AG10803 (cell line): ENCODE measurements at regions not wholly inside any gene's neighbourhood (a gene's known extent, or its start where the extent isn't known, plus 50 kb on each side); places are given as distances from the start of the nearest gene placed in this dataset.
A peak's percentile ranks its signal among the peaks of the same experiment; 100 is the strongest.

Experiments used
- DNase-seq: peaks from one replicate; pipeline ENCODE4 v3.0.0; 2010; ENCODE audit warnings: low read depth
- H3K4me3 ChIP-seq: 2 replicates; pipeline ENCODE4 v1.5.1; 2011; ENCODE audit warnings: mild to moderate bottlenecking, low read length, control low read depth
- TF ChIP-seq, protein P1 (sequence below): conservative IDR thresholded peaks from 2 replicates; pipeline ENCODE4 v1.5.1; 2011; ENCODE audit warnings: mild to moderate bottlenecking, low read length, control low read depth, inconsistent platforms

GRCh38 chr14:51548187-51548586 is 103.5 kb upstream of the FRMD6 start:
- no peak overlapping the region for H3K4me3 ChIP-seq
- TF ChIP-seq, protein P1, sequence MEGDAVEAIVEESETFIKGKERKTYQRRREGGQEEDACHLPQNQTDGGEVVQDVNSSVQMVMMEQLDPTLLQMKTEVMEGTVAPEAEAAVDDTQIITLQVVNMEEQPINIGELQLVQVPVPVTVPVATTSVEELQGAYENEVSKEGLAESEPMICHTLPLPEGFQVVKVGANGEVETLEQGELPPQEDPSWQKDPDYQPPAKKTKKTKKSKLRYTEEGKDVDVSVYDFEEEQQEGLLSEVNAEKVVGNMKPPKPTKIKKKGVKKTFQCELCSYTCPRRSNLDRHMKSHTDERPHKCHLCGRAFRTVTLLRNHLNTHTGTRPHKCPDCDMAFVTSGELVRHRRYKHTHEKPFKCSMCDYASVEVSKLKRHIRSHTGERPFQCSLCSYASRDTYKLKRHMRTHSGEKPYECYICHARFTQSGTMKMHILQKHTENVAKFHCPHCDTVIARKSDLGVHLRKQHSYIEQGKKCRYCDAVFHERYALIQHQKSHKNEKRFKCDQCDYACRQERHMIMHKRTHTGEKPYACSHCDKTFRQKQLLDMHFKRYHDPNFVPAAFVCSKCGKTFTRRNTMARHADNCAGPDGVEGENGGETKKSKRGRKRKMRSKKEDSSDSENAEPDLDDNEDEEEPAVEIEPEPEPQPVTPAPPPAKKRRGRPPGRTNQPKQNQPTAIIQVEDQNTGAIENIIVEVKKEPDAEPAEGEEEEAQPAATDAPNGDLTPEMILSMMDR = no peak
- no peak for DNase-seq

DNA sequence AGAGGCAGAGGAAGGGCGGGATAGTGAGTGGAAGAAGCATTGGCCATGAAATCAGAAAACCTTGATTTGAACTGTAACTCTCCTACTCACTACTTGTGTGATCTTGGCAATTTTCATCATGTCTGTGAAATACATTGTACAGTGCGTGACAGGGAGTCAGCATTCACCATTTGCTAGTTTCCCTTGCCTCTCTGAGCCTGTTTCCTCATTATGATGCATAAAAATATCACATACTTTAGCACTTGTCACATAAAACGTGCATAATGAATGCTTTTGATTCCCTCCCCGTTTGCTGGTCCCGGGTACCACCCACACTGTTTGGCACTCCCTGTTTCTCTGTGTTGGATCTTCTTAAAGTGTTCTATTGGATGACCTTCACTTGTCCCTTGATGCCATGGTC is 101.1 kb upstream of the FRMD6 start:
- no peak overlapping the region for H3K4me3 ChIP-seq
- no peak for DNase-seq
- TF ChIP-seq, protein P1 = no peak

DNA sequence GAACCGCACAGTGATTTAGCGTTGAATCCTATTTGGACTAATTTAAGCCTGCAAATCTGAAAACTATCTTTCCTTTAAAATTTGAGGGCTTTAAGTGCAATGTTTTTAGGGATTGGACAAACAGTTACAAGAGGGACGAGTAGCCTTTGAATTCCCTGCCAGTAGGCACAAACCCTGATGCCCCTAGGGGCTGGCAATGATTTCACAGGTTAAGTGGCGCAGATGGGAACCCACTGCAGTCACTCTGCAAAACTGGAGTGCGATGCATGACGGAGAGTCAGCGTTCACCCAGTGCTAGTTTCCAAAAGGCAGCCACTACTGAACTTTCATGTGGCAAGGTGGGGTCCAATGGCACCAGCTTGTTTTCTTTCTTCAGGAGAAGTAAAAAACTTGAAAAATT is 99.4 kb upstream of the FRMD6 start:
- H3K4me3 ChIP-seq = no peak overlapping the region
- DNase-seq = no peak
- TF ChIP-seq, protein P1 = no peak

DNA sequence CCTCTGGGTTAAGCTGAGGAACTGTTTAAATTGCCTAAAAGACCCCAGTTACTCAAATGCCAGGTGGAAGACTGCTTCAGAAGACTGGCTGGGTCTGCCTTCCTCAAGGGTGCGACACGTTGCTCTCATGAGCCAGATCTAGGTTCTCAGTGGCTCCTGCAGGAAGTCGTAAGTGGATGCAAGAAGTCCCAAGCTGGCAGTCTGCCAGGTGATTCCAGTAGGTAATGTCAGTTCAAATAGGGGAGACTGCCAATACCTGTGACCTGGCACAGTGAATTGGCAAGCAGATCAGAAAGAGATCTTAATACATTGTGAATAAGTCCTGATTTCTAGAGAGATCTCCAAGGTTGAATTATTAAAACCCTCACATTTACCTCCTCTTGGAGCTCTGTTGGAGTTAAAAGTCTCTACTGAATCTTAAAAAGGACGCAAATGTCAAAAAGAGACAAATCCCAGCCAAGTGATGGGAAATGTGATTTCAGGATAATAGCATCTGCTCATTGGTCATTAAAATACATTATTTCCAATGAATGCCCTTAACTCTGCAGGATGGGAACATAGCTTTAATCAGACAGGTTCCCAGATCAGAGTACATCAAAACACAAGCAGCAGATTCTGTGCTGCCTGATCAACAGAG is 98.8 kb upstream of the FRMD6 start:
- TF ChIP-seq, protein P1 = no peak
- no peak overlapping the region for H3K4me3 ChIP-seq
- DNase-seq = no peak

DNA sequence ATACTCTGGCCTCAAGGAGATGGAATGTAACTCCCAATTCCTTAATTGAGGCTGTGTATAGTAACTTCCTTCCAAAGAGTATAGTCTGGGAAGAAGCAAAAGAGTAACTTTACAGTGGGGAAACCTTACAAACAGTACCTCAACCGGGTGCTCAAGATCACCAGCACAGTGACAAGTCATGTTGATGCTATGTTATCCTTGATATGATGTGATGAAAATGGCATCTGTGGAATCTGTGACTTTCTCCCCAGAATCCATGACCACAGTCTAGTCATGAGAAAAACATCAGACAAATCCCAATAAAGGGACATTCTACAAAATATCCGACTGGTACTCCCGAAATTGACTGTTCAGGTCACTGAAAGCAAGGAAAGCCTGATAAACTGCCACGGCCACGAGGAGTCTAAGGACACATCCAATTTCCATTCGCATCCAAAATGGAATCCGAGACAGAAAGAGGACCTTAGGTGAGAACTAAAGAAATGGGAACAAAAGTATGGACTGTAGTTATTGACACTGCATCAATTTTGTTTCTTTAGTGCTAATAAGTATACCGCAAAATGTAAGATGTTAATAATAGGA is 97.3 kb upstream of the FRMD6 start:
- TF ChIP-seq, protein P1 = no peak
- peak overlapping the region; percentile 18 for H3K4me3 ChIP-seq
- DNase-seq = peak; percentile 97

- DNase-seq = peak; percentile 79
- TF ChIP-seq, protein P1 = peak; percentile 47
- peak overlapping the region; percentile 18 for H3K4me3 ChIP-seq
These were observed 96.8 kb upstream of the FRMD6 start for GRCh38 chr14:51554953-51555352.

- H3K4me3 ChIP-seq = no peak overlapping the region
- TF ChIP-seq, protein P1 = no peak
- no peak for DNase-seq
These were observed 90.6 kb upstream of the FRMD6 start for GRCh38 chr14:51561141-51561540.
